ENCODE measurements at regions not wholly inside any gene's neighbourhood (a gene's known extent, or its start where the extent isn't known, plus 50 kb on each side); places are given as distances from the start of the nearest gene placed in this dataset.

DNA sequence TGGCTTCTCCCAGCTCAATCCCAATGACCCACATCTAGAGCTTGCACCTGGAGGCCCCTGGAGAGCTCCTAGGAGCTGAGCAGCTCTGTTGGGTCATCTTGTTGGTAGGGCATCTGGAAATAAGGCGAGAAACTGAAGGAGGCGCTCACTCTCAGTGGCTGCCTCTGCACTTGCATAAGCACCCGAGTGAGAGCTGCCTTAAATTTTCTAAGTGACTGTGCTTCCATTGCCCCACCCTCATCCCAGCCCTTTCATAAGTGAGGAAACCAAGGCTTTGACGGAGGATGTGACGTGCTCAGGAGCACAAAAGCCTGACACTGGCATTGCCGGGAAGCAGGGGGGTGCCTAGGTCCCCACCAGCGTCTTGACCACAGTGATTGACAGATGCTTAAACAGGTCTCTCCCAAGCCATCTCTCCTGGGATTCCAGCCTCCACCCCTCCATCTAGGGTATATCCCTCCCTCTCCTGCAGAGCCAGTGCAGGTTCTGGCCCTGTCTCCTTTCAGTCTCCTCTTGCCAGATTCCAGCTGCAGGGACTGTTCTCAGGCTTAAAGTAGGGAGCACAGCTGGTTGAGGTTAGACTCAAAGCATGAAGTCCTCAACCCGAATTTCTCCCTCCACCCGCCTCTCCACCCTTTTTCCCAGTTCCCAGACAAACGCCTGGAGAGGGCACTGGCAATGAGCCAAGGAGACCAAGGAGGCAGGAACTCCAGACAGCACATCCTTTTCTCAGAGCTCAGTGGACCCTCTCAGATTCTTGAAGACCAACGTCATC lies 113.7 kb downstream of the IRX5 start:
- no TSS peak for BruUV-seq (replicated peaks)
- Histone ChIP-seq H3K4me2 (no peak overlapping the region), H4K20me1 (ENCODE audit: insufficient read depth) (no peaks in the 10 kb centered on the region), H3K27me3 (ENCODE audit: insufficient read depth, low read depth) (no peaks in the 10 kb centered on the region), H3K4me1 (replicated peaks; ENCODE audit: insufficient read depth) (peaks cover 7% of the 10 kb centered on the region), H3K4me3 (no peak overlapping the region), H2AFZ (no peak overlapping the region), H3K79me2 (ENCODE audit: low read depth) (no peaks in the 10 kb centered on the region), H3K27ac (no peak overlapping the region), H3K9me3 (ENCODE audit: insufficient read depth, low read depth) (no peaks in the 10 kb centered on the region), H3K9me2 (ENCODE audit: insufficient read depth) (no peaks in the 10 kb centered on the region), H3K36me3 (ENCODE audit: low read depth) (no peaks in the 10 kb centered on the region), H3F3A (ENCODE audit: insufficient read depth, low read depth) (no peaks in the 10 kb centered on the region)
- no peak for DNase-seq
- CTCF ChIA-PET, result no interaction called here
- intact Hi-C loops (cut with micrococcal nuclease; ENCODE audit: unreplicated experiment), result no loop called here
- TF ChIP-seq EZH2 (IDR thresholded peaks at IDR 0.05; ENCODE audit: low read depth), result no peak
- TF ChIP-seq, protein P1, sequence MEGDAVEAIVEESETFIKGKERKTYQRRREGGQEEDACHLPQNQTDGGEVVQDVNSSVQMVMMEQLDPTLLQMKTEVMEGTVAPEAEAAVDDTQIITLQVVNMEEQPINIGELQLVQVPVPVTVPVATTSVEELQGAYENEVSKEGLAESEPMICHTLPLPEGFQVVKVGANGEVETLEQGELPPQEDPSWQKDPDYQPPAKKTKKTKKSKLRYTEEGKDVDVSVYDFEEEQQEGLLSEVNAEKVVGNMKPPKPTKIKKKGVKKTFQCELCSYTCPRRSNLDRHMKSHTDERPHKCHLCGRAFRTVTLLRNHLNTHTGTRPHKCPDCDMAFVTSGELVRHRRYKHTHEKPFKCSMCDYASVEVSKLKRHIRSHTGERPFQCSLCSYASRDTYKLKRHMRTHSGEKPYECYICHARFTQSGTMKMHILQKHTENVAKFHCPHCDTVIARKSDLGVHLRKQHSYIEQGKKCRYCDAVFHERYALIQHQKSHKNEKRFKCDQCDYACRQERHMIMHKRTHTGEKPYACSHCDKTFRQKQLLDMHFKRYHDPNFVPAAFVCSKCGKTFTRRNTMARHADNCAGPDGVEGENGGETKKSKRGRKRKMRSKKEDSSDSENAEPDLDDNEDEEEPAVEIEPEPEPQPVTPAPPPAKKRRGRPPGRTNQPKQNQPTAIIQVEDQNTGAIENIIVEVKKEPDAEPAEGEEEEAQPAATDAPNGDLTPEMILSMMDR (conservative IDR thresholded peaks at IDR 0.05), result no peak
- POLR2A ChIA-PET (ENCODE audit: unreplicated experiment), result no interaction called here

DNA sequence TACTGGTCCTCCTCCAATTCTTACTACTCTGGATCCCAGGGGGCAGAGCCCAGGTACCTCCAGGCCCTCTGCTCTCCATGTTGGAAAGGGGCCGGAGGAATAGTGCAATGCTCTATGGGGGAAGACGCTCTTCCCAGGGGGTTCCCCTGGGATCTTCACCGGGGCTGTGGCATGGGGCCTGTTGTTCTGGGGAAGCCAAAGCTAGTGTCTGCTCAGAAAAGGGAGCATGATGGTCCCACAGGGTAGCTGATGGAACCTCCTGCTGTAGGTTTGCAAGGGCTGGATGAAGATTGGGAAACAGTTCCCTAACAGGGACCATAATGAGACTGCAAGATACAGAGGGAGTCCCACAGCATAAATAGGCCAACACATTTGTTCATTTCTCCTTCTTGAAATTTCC lies 114.7 kb downstream of the IRX5 start:
- H3K4me2 ChIP-seq, result no peak overlapping the region
- TF ChIP-seq, protein P1 (conservative IDR thresholded peaks at IDR 0.05), result no peak
- no peak for TF ChIP-seq EZH2 (IDR thresholded peaks at IDR 0.05; ENCODE audit: low read depth)
- H3F3A ChIP-seq (ENCODE audit: insufficient read depth, low read depth), result no peaks in the 10 kb centered on the region
- intact Hi-C loops (cut with micrococcal nuclease; ENCODE audit: unreplicated experiment), result no loop called here
- no peaks in the 10 kb centered on the region for H3K9me3 ChIP-seq (ENCODE audit: insufficient read depth, low read depth)
- no peak overlapping the region for H3K4me3 ChIP-seq
- ChIA-PET POLR2A (ENCODE audit: unreplicated experiment) (no interaction called here), CTCF (no interaction called here)
- H3K27me3 ChIP-seq (ENCODE audit: insufficient read depth, low read depth), result no peaks in the 10 kb centered on the region
- DNase-seq, result no peak
- H3K79me2 ChIP-seq (ENCODE audit: low read depth), result no peaks in the 10 kb centered on the region
- H4K20me1 ChIP-seq (ENCODE audit: insufficient read depth), result no peaks in the 10 kb centered on the region
- no peak overlapping the region for H2AFZ ChIP-seq
- no peak overlapping the region for H3K27ac ChIP-seq
- no TSS peak for BruUV-seq (replicated peaks)
- H3K36me3 ChIP-seq (ENCODE audit: low read depth), result no peaks in the 10 kb centered on the region
- no peaks in the 10 kb centered on the region for H3K4me1 ChIP-seq (replicated peaks; ENCODE audit: insufficient read depth)
- no peaks in the 10 kb centered on the region for H3K9me2 ChIP-seq (ENCODE audit: insufficient read depth)

- BruUV-seq (replicated peaks), result no TSS peak
- CTCF ChIA-PET, result no interaction called here
These were observed 115.2 kb downstream of the IRX5 start for GRCh38 chr16:55045756-55046460.

More at GRCh38 chr16:55045756-55046460, 115.2 kb downstream of the IRX5 start:
- no peak for TF ChIP-seq EZH2 (IDR thresholded peaks at IDR 0.05; ENCODE audit: low read depth)
- TF ChIP-seq, protein P1 (conservative IDR thresholded peaks at IDR 0.05), result no peak
- Histone ChIP-seq H2AFZ (no peak overlapping the region), H3K36me3 (ENCODE audit: low read depth) (no peaks in the 10 kb centered on the region), H3K4me1 (replicated peaks; ENCODE audit: insufficient read depth) (no peaks in the 10 kb centered on the region), H4K20me1 (ENCODE audit: insufficient read depth) (no peaks in the 10 kb centered on the region), H3K9me2 (ENCODE audit: insufficient read depth) (no peaks in the 10 kb centered on the region), H3K79me2 (ENCODE audit: low read depth) (no peaks in the 10 kb centered on the region), H3K27me3 (ENCODE audit: insufficient read depth, low read depth) (no peaks in the 10 kb centered on the region), H3F3A (ENCODE audit: insufficient read depth, low read depth) (no peaks in the 10 kb centered on the region), H3K4me2 (no peak overlapping the region), H3K27ac (no peak overlapping the region), H3K4me3 (no peak overlapping the region), H3K9me3 (ENCODE audit: insufficient read depth, low read depth) (no peaks in the 10 kb centered on the region)
- intact Hi-C loops (cut with micrococcal nuclease; ENCODE audit: unreplicated experiment), result no loop called here
- DNase-seq, result no peak
- POLR2A ChIA-PET (ENCODE audit: unreplicated experiment), result no interaction called here
